ENCODE measurements at regions not wholly inside any gene's neighbourhood (a gene's known extent, or its start where the extent isn't known, plus 50 kb on each side); places are given as distances from the start of the nearest gene placed in this dataset.

- TF ChIP-seq BHLHE40 (IDR thresholded peaks at IDR 0.05; ENCODE audit: borderline replicate concordance) (no peak), ELF4 (IDR thresholded peaks at IDR 0.05) (no peak), ZNF384 (IDR thresholded peaks at IDR 0.05) (no peak), FOXA1 (IDR thresholded peaks at IDR 0.05) (no peak), SP1 (IDR thresholded peaks at IDR 0.05) (no peak), L3MBTL2 (conservative IDR thresholded peaks at IDR 0.05) (no peak), ARNT (IDR thresholded peaks at IDR 0.05) (no peak), SUZ12 (IDR thresholded peaks at IDR 0.05) (no peak), TARDBP (IDR thresholded peaks at IDR 0.05) (no peak), HDGF (IDR thresholded peaks at IDR 0.05; ENCODE audit: borderline replicate concordance) (no peak), PKNOX1 (IDR thresholded peaks at IDR 0.05) (no peak), FOXM1 (IDR thresholded peaks at IDR 0.05; ENCODE audit: borderline replicate concordance) (no peak), LEF1 (IDR thresholded peaks at IDR 0.05; ENCODE audit: borderline replicate concordance) (no peak)
- ChIA-PET CTCF (no interaction called here), POLR2A (no interaction called here)
- no peak for DNase-seq (ENCODE audit: extremely low spot score)
Observed at GRCh38 chr5:4042311-4042710, 446.7 kb downstream of the IRX1 start.

GRCh38 chr5:4043135-4043534, 447.5 kb downstream of the IRX1 start:
- POLR2A ChIA-PET: no interaction called here

GRCh38 chr5:4044881-4045280, 449.2 kb downstream of the IRX1 start:
- TF ChIP-seq HDGF (IDR thresholded peaks at IDR 0.05; ENCODE audit: borderline replicate concordance) (no peak), SP1 (IDR thresholded peaks at IDR 0.05) (no peak), NFRKB (IDR thresholded peaks at IDR 0.05) (no peak), L3MBTL2 (conservative IDR thresholded peaks at IDR 0.05) (no peak), FOXK2 (IDR thresholded peaks at IDR 0.05) (no peak), FOXA1 (IDR thresholded peaks at IDR 0.05) (no peak), PKNOX1 (IDR thresholded peaks at IDR 0.05) (no peak), SUZ12 (IDR thresholded peaks at IDR 0.05) (no peak), TARDBP (IDR thresholded peaks at IDR 0.05) (no peak), LEF1 (IDR thresholded peaks at IDR 0.05; ENCODE audit: borderline replicate concordance) (no peak), ARNT (IDR thresholded peaks at IDR 0.05) (no peak), BHLHE40 (IDR thresholded peaks at IDR 0.05; ENCODE audit: borderline replicate concordance) (no peak), ELF4 (IDR thresholded peaks at IDR 0.05) (no peak)
- ChIA-PET CTCF (no interaction called here), POLR2A (no interaction called here)
- DNase-seq (ENCODE audit: extremely low spot score): no peak

More at GRCh38 chr5:4043135-4043534, 447.5 kb downstream of the IRX1 start:
- no peak for TF ChIP-seq L3MBTL2 (conservative IDR thresholded peaks at IDR 0.05)
- no peak for TF ChIP-seq SUZ12 (IDR thresholded peaks at IDR 0.05)
- no peak for TF ChIP-seq FOXA1 (IDR thresholded peaks at IDR 0.05)
- TF ChIP-seq ZNF384 (IDR thresholded peaks at IDR 0.05): no peak
- no peak for TF ChIP-seq LEF1 (IDR thresholded peaks at IDR 0.05; ENCODE audit: borderline replicate concordance)
- TF ChIP-seq FOXK2 (IDR thresholded peaks at IDR 0.05): no peak
- no peak for TF ChIP-seq CTBP1 (IDR thresholded peaks at IDR 0.05; ENCODE audit: borderline replicate concordance)
- no peak for TF ChIP-seq BHLHE40 (IDR thresholded peaks at IDR 0.05; ENCODE audit: borderline replicate concordance)
- TF ChIP-seq SP1 (IDR thresholded peaks at IDR 0.05): no peak
- TF ChIP-seq TARDBP (IDR thresholded peaks at IDR 0.05): no peak
- TF ChIP-seq HDGF (IDR thresholded peaks at IDR 0.05; ENCODE audit: borderline replicate concordance): no peak
- no peak for TF ChIP-seq FOXM1 (IDR thresholded peaks at IDR 0.05; ENCODE audit: borderline replicate concordance)
- TF ChIP-seq ARNT (IDR thresholded peaks at IDR 0.05): no peak
- no peak for TF ChIP-seq ELF4 (IDR thresholded peaks at IDR 0.05)
- TF ChIP-seq PKNOX1 (IDR thresholded peaks at IDR 0.05): no peak
- DNase-seq (ENCODE audit: extremely low spot score): no peak
- CTCF ChIA-PET: no interaction called here

- CTCF ChIA-PET: no interaction called here
- no peak for TF ChIP-seq BHLHE40 (IDR thresholded peaks at IDR 0.05; ENCODE audit: borderline replicate concordance)
- TF ChIP-seq NFRKB (IDR thresholded peaks at IDR 0.05): no peak
- no peak for DNase-seq (ENCODE audit: extremely low spot score)
- POLR2A ChIA-PET: no interaction called here
Observed at GRCh38 chr5:4048398-4048797, 452.8 kb downstream of the IRX1 start.

- TF ChIP-seq ELF4 (IDR thresholded peaks at IDR 0.05) (no peak), BHLHE40 (IDR thresholded peaks at IDR 0.05; ENCODE audit: borderline replicate concordance) (no peak), PKNOX1 (IDR thresholded peaks at IDR 0.05) (no peak), L3MBTL2 (conservative IDR thresholded peaks at IDR 0.05) (no peak), FOXA1 (IDR thresholded peaks at IDR 0.05) (no peak), FOXM1 (IDR thresholded peaks at IDR 0.05; ENCODE audit: borderline replicate concordance) (no peak), SUZ12 (IDR thresholded peaks at IDR 0.05) (no peak), SP1 (IDR thresholded peaks at IDR 0.05) (no peak), LEF1 (IDR thresholded peaks at IDR 0.05; ENCODE audit: borderline replicate concordance) (no peak), NFRKB (IDR thresholded peaks at IDR 0.05) (no peak), ZNF384 (IDR thresholded peaks at IDR 0.05) (no peak), CTBP1 (IDR thresholded peaks at IDR 0.05; ENCODE audit: borderline replicate concordance) (no peak)
- no peak for DNase-seq (ENCODE audit: extremely low spot score)
- CTCF ChIA-PET: no interaction called here
- POLR2A ChIA-PET: no interaction called here
Observed at GRCh38 chr5:4050203-4050602, 454.6 kb downstream of the IRX1 start.

DNA sequence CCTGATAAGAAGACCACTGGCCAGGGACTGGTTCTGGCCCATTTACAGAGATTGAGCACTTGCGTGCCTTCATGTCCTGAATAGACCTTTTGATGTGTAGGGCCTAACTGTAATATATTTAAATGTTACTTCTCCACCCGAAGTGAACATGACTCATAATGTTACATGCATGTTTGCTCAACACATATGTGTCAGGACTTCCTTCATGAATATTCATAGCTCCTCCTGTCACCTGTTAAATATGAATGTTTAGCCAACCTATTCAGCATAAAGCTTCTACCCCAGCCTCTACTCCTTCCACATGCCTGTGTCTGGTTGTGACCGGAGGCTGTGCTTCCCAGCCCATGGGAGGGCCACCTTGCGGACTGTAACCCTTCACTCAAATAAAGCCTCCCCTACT, 457.5 kb downstream of the IRX1 start:
- ChIA-PET POLR2A (no interaction called here), CTCF (no interaction called here)
- no peak for DNase-seq (ENCODE audit: extremely low spot score)
- TF ChIP-seq FOXK2 (IDR thresholded peaks at IDR 0.05) (no peak), L3MBTL2 (conservative IDR thresholded peaks at IDR 0.05) (no peak), NFRKB (IDR thresholded peaks at IDR 0.05) (no peak), SP1 (IDR thresholded peaks at IDR 0.05) (no peak), ZNF384 (IDR thresholded peaks at IDR 0.05) (no peak), FOXA1 (IDR thresholded peaks at IDR 0.05) (no peak), HDGF (IDR thresholded peaks at IDR 0.05; ENCODE audit: borderline replicate concordance) (no peak), ARNT (IDR thresholded peaks at IDR 0.05) (no peak), ELF4 (IDR thresholded peaks at IDR 0.05) (no peak), LEF1 (IDR thresholded peaks at IDR 0.05; ENCODE audit: borderline replicate concordance) (no peak), FOXM1 (IDR thresholded peaks at IDR 0.05; ENCODE audit: borderline replicate concordance) (no peak), BHLHE40 (IDR thresholded peaks at IDR 0.05; ENCODE audit: borderline replicate concordance) (no peak), SUZ12 (IDR thresholded peaks at IDR 0.05) (no peak), CTBP1 (IDR thresholded peaks at IDR 0.05; ENCODE audit: borderline replicate concordance) (no peak), PKNOX1 (IDR thresholded peaks at IDR 0.05) (no peak), TARDBP (IDR thresholded peaks at IDR 0.05) (no peak)

Measured in HEK293T (cell line).